Ammon's horn (tissue), 1 donor: ENCODE measurements at regions not wholly inside any gene's neighbourhood (a gene's known extent, or its start where the extent isn't known, plus 50 kb on each side); places are given as distances from the start of the nearest gene placed in this dataset.

Source experiments
- DNase-seq: peaks from one replicate; pipeline ENCODE4 v3.0.0-alpha.2; 2016; ENCODE audit warnings: low spot score

GRCh38 chr6:165986311-165986913 lies 181.2 kb downstream of the TBXT start:
- no peak for DNase-seq

GRCh38 chr6:165985806-165986299 lies 181.8 kb downstream of the TBXT start:
- no peak for DNase-seq

GRCh38 chr6:165985281-165985805 lies 182.3 kb downstream of the TBXT start:
- no peak for DNase-seq

GRCh38 chr6:165984729-165985275 lies 182.8 kb downstream of the TBXT start:
- DNase-seq: no peak

- DNase-seq: no peak
These were observed 184.3 kb downstream of the TBXT start for GRCh38 chr6:165983112-165984072.

GRCh38 chr6:165978476-165978875 lies 189.2 kb downstream of the TBXT start:
- no peak for DNase-seq

- DNase-seq: no peak
These were observed 191.0 kb downstream of the TBXT start for GRCh38 chr6:165976684-165977083.

- DNase-seq: no peak
These were observed 192.8 kb downstream of the TBXT start for GRCh38 chr6:165974817-165975216.

GRCh38 chr6:165973473-165973872 lies 194.2 kb downstream of the TBXT start:
- DNase-seq: no peak

- no peak for DNase-seq
These were observed 195.4 kb downstream of the TBXT start for GRCh38 chr6:165972139-165972802.

- no peak for DNase-seq
These were observed 196.4 kb downstream of the TBXT start for GRCh38 chr6:165971202-165971601.

- no peak for DNase-seq
These were observed 197.7 kb downstream of the TBXT start for GRCh38 chr6:165970001-165970400.

- DNase-seq: no peak
These were observed 198.5 kb downstream of the TBXT start for GRCh38 chr6:165969184-165969583.

- DNase-seq: no peak
These were observed 199.2 kb downstream of the TBXT start for GRCh38 chr6:165968408-165968807.

GRCh38 chr6:165967810-165968407 lies 199.7 kb downstream of the TBXT start:
- no peak for DNase-seq

- no peak for DNase-seq
These were observed 203.9 kb downstream of the TBXT start for GRCh38 chr6:165963750-165964149.

- no peak for DNase-seq
These were observed 205.3 kb downstream of the TBXT start for GRCh38 chr6:165962366-165962765.

GRCh38 chr6:165961233-165961632 lies 206.4 kb downstream of the TBXT start:
- DNase-seq: no peak

- DNase-seq: no peak
These were observed 207.0 kb downstream of the TBXT start for GRCh38 chr6:165960695-165961094.

- no peak for DNase-seq
These were observed 208.0 kb downstream of the TBXT start for GRCh38 chr6:165959627-165960026.

- no peak for DNase-seq
These were observed 210.8 kb downstream of the TBXT start for GRCh38 chr6:165956874-165957273.

- DNase-seq: no peak
These were observed 215.1 kb downstream of the TBXT start for GRCh38 chr6:165952514-165952913.
